ENCODE measurements at regions not wholly inside any gene's neighbourhood (a gene's known extent, or its start where the extent isn't known, plus 50 kb on each side); places are given as distances from the start of the nearest gene placed in this dataset.

DNA sequence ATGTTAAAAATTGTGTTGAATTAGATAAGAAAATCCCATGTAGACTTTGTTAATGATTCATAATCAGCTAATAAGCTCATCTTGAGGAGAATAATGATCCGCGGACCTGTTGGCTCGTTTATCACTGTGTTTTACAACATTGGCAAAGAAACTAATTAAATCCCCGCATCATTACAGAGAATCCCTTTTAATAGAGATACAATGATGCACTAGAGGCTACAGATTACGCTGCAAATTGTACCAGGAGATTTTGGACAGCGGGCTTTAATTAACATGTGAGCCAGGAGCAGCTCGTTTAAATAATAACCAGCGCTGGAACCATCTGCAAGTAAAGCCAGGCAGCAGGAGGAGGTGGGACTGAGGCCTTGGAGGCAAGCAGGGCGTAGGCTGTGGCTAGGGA lies 280.3 kb upstream of the POU3F1 start:
- DNase-seq = peak in 1 of 3 experiments; percentile 21

DNA sequence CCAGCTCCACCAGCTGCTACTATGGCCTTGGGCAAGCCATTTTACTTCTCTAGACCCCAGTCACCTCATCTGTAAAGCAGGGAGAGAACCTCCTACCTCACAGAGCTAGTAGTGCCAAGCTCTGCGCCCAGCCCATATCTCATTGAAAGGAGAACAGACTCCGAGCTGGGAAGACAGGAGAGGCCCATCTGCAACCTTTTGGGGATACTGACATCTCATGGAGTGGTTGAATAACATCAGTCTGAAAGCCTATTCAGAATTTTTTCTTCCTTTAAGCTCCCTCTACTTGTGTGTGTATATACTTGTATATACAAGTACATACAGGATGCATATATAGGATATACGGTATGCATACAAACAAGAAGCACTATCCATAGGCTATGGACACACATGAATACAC lies 279.5 kb upstream of the POU3F1 start:
- DNase-seq = no peak

DNA sequence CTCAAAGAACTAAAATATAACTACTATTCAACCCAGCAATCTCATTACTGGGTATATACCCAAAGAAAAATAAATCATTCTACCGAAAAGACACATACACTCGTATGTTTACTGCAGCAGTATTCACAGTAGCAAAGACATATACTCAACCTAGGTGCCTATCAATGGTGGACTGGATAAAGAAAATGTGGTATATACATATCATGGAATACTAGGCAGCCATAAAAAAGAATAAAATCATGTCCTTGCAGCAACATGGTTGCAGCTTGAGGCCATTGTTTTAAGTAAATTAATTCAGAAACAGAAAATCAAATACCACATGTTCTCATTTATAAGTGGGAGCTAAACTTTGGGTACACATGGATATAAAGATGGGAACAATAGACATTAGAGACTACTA lies 266.2 kb upstream of the POU3F1 start:
- DNase-seq = no peak

DNA sequence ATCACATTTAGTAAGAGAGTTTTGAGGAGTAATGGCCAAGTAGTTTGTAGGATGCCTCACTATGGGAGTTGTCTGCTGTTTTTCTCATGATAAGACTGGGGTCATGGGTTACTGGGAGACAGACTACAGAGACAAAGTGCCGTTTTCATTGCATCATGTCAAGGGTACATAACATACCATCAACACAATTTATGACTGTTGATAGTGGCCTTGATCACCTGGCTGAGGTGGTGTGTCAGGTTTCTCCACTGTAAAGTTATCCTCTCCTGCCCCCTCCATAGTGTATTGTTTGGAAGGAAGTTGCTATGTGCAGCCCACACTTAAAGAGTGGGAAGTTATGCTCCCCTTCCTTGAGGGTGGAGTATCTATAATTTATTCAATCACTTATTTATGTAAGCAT lies 263.5 kb upstream of the POU3F1 start:
- DNase-seq = no peak

DNA sequence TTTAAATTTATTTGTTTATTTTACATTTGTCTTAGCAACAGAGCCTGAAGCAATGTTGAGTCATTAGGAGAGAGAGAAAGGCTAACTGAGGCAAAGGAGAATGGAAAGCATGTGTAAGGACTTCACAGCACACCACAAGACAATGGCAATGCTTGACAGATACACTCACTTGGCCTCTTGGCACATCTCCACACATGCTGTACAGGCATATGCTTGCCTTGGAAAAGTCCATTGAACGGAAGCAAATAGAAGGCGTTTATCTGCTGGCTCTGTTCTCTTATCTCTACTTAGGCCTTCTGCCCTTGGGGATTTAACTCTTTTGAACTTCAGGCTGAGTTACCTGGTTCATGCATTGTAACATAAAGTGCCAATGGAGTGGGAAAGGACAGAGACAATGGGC lies 262.2 kb upstream of the POU3F1 start:
- DNase-seq = no peak

DNA sequence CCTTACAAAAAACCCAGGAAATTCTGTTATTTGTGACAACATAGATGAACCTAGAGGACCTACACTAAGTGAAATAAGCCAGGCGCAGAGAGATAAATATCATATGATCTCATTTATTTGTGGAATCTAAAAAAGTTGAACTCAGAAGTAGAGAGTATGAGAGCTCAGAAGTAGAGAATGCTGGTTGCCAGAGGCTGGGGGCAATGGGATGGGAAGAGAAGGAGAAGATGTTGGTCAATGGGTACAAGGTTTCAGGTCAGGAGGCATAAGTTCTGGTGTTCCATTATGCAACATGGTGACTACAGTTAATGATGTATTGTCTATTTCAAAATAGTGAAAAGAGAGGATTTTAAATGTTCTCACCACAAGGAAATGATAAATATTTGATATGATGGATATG lies 259.1 kb upstream of the POU3F1 start:
- DNase-seq = no peak

DNA sequence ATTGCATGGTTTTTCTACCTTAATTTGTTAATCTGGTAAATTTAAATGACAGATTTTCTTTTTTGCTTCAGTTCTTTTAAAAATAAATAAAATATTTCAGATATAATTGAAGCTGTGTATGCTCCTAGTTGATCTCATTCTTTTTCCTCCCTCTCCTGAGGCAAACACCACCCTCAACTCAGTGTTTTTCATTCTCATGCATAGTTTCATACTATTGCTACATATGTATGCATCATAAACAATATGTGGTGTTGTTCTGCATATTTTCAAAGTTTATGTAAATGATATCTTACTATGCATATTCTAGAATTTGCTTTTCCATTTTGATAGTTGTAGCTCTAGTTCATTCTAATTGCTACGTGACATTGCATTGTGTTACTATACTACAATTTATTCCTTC lies 257.2 kb upstream of the POU3F1 start:
- no peak for DNase-seq

DNA sequence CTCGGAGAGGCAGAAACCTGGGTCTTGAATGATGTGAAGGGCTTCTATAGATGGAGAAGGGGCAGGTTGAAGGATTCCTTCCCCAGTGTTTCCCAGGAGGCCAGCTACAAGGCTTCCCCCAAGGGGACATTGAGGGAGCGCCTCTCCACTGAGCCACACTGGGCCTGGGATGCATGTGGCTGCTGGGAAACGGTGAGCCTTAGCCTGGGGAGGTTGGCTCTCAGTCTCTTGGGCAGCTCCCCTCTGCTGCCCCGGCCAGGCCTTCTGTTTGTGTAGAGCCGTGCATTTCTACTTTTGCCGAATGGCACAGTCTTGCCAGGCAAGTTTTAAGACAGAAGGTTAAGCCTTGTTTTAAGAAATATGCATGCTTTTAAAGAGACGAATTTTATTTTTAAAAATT lies 254.4 kb upstream of the POU3F1 start:
- DNase-seq = no peak

DNA sequence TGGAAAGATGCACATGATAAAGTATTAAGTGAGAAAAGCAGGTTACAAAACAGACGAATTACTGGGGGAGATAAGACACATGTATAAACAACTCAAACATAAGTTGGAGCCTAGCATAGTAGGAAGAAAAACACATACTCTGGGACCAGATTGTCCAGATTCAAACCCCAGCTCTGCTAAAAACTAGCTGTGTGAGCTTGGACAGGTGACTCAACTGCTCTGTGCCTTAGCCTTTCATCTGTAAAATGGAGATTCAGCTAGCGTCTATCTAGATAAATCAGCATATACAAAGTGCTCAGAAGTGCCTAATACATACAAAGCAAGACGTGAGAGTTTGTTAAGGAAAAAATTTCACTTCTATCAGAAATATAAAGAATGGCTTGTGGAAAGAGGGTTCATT lies 254.0 kb upstream of the POU3F1 start:
- no peak for DNase-seq

DNA sequence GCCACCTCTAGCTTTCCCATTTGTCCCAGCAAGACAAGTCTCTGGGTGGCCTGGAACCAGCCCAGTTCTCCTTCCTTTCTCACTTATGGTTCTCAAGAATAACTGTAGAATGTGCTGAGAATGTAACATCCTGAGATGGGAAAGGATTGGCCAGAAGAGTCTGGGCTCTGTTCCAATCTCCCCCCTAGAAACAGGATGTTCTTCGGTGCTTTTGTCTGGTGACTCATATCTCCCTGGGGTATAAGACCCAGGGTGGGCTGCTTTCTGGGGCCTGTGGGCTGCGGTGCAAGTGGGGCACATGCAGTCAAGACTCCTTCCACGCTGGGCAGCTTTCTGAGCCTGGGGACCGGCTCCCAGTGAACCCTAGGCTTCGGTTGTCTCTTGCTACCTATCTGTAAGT lies 251.2 kb upstream of the POU3F1 start:
- no peak for DNase-seq

DNA sequence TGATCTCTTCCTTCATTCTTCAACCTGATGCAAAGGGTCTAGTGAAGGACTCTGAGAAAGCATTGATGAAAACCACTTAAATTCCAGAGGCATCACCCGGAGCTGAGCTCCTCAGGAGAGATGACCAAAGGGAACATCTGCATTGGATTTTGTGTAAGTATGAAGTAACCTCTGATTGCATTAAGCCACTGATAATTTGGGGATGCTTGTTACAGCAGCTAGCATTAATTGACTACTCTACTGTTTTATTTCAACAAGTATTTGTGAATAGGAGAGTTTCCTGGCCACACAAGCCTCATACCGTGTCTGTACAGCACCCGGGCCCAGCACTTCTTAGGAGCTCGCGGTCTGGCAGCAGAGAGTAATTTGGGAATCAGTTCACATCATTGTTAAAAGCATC lies 250.7 kb upstream of the POU3F1 start:
- no peak for DNase-seq

DNA sequence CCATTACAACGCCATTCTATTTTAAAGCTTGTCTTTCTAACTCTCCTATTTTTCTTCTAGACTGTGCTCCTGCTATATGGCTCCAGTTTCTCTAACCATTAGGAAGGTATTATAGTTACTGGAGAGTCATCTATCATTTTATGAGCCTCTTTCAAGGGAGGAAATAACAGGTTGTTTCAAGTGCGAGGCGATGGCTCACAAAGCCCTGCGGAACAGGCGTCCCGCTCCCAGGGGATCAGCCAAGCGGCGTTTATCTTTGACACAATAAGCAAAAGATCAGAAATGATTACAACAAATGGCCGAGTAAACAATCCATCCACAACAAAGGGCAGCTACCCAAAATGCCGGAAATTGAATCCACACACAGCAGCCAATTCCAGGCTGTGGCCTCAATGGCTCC lies 249.5 kb upstream of the POU3F1 start:
- DNase-seq = peak; percentile 70 to 94 (median 85)

DNA sequence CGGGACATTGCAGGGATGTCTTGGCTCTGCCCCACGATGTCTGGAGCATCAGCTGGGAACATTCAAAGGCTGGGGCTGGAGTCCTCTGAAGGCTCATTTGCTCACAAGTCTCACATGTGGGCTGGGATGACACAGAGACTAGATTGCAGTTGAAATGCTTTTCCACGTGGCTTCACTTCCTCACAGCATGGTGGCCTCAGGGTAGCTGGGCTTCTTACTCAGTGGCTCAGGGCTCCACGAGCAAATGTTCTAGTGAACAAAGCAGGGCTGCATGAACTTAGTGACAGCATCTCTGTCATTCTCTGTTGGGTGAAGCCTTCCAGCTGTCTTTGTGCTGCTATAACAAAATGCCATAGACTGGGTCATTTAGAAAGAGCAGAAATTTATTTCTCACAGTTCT lies 247.0 kb upstream of the POU3F1 start:
- DNase-seq = no peak

DNA sequence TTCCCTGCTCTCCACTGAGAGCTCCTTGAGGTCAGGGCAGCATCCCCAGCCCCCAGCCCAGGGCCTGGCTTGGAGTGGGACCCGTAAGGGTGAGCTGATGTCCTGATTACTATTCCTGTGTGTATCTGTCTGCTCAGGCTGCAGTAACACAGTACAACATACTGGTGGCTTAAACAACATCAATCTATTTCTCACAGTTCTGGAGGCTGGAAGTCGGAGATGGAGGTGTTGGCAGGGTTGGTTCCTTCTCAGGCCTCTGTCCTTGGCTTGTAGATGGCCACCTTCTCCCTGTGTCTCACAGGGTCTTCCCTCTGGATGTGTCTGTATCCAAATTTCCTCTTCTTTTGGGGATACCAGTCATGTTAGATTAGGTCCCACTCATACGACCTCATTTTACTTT lies 246.4 kb upstream of the POU3F1 start:
- no peak for DNase-seq

DNA sequence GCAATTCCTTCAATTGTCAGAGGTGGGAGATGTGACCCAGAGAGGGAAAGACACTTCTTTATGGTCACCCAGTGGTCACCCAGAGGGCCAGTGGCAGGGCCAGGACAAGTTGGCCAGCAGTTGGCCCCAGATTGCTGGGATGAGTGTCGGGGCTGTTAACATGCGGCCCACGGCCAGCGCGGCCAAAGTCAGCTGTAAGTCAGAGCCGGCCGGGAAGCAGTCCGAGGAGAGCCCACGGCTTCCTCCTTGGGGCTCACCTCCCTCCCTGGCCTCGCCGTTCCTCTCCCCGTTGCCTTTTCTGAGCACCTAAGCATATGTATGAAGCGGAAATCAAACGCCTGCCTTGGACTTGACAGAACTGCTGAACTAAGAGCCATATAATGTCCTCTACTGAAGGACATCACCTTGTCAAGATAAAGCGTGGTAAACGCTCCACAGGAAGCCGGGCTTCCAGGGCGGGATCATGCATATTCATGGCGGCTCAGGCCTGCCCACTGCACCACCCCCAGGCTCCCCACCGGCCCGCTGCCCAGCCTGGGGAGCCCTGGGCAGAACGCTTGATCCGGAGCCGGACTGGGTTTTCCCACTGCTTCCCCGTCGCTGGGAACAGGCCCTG lies 245.4 kb upstream of the POU3F1 start:
- DNase-seq = no peak

DNA sequence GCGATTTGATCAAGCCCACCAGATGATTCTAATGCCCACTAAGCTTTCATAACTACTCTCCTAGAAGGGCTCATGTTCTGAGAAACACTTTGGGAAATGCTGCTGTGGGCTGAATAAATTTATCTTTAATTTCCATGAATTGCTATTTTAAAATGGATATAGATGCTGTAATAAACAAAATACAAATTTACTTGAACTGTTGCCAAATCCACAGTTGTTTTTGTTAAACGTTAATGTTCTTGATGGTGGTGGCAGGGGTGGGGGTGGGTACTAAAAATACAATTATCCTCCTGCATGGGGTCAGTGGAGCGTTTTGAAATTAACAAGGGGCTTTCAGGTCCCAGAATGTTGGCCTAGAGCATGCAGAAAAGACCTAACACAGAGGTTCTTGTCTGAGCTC lies 244.7 kb upstream of the POU3F1 start:
- no peak for DNase-seq

DNA sequence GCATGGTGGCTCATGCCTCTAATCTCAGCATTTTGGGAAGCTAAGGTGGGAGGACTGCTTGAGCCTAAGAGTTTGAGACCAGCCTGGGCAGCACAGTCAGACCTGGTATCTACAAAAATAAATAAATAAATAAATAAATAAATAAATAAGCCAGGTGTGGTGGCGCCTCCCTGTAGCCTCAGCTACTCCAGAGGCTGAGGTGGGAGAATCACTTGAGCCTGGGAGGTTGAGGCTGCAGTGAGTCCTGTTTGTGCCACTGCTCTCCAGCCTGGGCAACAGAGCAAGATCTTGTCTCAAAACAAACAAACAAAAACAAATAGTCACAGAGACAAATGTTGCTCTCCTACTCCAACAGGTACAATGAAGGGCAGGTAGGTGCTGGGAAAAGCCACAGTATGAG lies 242.4 kb upstream of the POU3F1 start:
- no peak for DNase-seq

DNA sequence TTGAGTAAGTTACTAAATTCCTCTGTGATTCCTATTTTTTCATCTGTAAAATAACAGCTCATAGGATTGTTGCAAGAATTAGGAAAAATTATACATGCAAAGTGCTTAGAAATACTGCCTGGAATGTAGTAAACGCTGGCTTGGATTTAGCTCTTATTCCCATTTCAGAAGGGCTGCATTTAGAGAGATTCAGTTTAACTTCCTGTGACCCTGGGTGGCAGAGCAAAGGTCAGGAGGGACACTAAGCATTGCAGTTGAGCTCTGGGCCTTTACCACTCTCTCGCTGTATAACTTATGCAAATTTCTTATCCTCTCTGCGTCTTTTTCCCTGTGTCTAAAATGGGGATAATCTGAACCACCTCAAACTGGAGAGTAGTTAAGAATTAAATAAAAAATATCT lies 241.0 kb upstream of the POU3F1 start:
- DNase-seq = no peak

DNA sequence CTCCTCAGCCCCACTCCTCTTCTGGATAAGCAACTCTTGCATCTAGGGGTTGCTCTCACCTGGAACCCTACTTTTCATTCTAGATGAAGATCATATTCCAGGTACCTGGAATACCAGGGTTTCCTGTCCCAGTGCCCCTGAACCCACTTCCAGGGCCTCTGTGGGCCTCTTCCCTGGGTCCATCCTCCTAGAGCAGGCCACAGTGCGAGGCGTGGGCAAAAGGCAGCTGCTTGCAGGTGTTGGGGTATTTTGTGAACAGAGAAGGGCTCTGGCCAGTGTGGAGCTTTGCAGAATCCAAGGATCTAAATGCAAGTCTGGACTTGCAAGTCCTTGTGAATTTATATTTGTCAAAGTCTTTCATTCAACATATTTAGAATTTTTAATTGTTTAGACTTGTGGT lies 240.4 kb upstream of the POU3F1 start:
- no peak for DNase-seq

DNA sequence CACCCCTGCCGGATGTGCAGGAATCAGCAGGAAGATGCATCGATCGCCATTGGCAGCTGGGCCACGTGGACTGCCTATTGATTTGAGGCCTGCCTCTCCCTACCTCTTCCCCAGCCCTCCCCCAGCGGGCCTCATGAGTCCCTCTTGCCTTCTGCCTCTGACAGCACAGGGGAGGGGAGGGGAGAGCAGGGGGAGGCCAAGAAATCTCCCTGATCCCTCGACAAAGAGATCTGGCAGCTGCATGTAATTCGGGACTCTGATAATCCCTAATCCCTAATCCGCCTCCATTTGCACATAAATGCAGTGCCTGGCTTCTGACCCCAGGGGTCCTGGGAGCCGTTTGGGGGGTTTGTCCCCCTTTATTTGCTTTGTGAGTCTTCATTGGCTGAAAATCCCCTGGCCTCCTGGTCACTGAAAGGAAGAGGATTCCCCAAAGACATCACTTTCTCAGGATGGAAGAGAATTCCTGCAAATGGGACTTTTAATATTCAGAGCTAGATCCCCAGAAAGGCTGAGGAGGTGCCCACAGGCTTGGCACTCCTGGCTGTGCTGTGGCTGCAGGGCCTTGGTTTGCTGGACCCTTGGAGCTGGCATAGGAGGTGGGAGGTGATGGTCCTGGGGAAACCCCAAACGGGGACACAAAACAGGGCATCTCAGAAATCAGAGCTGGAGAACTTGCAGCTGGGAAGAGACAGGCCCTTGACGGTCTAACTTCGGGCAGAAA lies 239.4 kb upstream of the POU3F1 start:
- DNase-seq = no peak

DNA sequence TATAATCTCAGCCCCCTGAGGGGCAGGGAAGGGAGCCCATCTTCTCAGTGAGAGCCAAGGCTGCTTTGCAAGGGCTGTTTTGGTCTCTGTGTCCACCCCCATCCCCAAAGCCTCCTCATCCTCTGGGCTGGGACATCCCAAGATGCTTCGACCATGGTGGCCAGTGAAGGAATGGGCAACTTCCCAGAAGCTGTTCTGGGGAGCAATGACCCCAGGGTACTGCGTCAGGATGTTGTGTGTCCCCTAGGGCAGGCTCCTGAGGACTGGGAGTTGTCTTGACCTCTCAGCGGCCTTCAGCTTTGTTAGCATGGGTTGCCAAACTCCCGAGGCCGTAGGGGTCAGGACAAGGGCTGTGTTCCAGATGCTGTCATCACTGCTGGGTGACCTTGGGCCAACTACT lies 238.4 kb upstream of the POU3F1 start:
- DNase-seq = no peak

DNA sequence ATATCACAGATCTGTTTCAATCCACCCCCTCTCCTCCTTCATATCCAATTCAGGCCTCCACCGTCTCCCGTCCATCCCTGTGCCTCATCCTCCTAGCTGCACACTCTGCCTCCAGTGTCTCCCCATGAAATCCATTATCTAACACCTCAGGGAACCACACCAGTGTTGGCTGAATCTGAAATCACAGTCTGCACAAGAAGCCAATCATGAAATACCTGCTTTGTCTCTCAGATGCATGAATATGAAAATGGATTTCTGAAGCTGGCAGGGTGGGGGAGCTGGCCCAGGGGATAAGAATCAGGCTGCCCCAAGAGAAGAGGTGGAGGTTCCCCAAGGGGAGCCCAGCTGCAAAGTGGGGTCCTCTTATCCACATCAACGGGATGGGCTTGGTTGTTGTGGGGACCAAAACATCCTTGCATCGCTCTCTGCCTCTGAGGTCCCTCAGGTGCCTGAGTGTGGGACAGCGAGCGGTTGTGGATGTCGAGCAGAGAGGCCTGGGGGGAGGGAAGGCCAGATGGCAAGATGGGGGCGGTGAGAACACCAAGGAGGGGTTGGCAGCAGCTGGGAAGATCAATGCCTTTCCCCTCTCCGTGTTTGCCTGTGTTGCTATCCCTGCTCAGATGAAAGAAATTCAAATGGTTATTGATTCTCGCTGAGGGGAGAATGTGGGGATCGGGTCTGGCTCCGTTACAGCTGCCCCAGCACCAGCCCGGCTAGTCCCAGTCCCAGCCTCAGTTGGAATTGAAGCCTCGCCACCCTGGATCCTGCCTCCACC lies 237.3 kb upstream of the POU3F1 start:
- no peak for DNase-seq

DNA sequence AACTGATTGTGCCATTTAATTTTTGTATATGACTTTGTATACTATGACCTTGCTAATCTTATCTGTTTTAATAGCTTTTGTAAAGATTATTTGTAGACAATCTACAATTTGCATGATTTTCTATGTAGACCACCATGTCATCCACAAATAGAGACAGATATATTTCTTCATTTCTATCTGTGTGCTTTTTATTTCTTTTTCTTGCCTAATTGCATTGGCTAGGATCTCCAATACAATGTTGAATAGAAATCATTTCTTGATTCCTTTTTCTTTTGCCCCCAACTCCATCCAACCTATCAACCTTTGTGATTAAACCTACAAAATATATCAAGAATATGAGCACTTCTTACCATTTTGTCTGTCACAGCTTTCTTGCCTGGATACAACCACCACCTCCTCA lies 232.6 kb upstream of the POU3F1 start:
- no peak for DNase-seq

DNA sequence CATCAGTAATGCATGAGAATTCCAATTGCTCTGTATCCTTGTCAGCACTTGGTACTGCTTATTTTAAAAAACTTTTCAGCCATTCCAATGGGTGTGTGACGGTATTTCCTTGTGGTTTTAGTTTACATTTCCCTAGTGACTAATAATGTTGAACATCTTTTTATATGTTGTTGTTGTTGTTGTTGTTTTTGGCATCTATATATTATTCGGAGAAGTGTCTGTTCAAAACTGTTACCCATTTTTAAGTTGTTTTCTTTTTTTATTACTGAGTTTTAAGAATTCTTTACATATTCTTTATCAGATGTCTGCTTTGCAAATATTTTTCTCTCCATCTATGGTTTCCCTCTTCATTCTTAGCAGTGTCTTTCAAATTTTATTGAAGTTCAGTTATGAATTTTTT lies 231.1 kb upstream of the POU3F1 start:
- DNase-seq = no peak

All from NCI-H1417 (cell line).